WTC11 (cell line): ENCODE measurements at regions not wholly inside any gene's neighbourhood (a gene's known extent, or its start where the extent isn't known, plus 50 kb on each side); places are given as distances from the start of the nearest gene placed in this dataset.

ENCODE experiments used
- CREB1 ChIP-seq: sonication (generic); formaldehyde crosslinking; IDR thresholded peaks from 2 replicates; pipeline ENCODE4 v1.8.0; 2023; ENCODE audit warnings: mild to moderate bottlenecking, missing genetic modification reagents
- CREM ChIP-seq: sonication (generic); formaldehyde crosslinking; IDR thresholded peaks from 2 replicates; pipeline ENCODE4 v1.8.1; 2022; ENCODE audit warnings: mild to moderate bottlenecking, missing genetic modification reagents, moderate library complexity
- CTCF ChIP-seq: fragments of 200-600 bp; IDR thresholded peaks from 2 replicates; pipeline ENCODE4 v1.8.0; 2022; ENCODE audit warnings: antibody characterized with exemption
- ESRRA ChIP-seq: sonication (generic); formaldehyde crosslinking; IDR thresholded peaks from 2 replicates; pipeline ENCODE4 v1.8.1; 2022; ENCODE audit warnings: mild to moderate bottlenecking, missing genetic modification reagents, borderline replicate concordance
- NFYB ChIP-seq: sonication (generic); formaldehyde crosslinking; conservative IDR thresholded peaks from 2 replicates; pipeline ENCODE4 v1.8.0; 2022; ENCODE audit warnings: low read depth, missing genetic modification reagents
- TP53 ChIP-seq: sonication (generic); formaldehyde crosslinking; IDR thresholded peaks from 2 replicates; pipeline ENCODE4 v1.8.1; 2023; ENCODE audit warnings: mild to moderate bottlenecking, missing genetic modification reagents
- ZNF263 ChIP-seq: sonication (generic); formaldehyde crosslinking; IDR thresholded peaks from 2 replicates; pipeline ENCODE4 v1.8.1; 2022; ENCODE audit warnings: low read depth, mild to moderate bottlenecking, moderate library complexity, missing genetic modification reagents
- ZNF317 ChIP-seq: sonication (generic); formaldehyde crosslinking; IDR thresholded peaks from 2 replicates; pipeline ENCODE4 v1.8.1; 2023; ENCODE audit warnings: low read depth, mild to moderate bottlenecking, moderate library complexity, missing genetic modification reagents, borderline replicate concordance

GRCh38 chr2:52498077-52498750, 1269.4 kb upstream of the CHAC2 start:
- TF ChIP-seq CREB1 (CRISPR knock-in tag) (no peak), TP53 (CRISPR knock-in tag) (no peak), CTCF (no peak), ESRRA (CRISPR knock-in tag) (no peak), NFYB (no peak), CREM (CRISPR knock-in tag) (no peak), ZNF317 (CRISPR knock-in tag) (no peak), ZNF263 (CRISPR knock-in tag) (no peak)
